PC-9 (cell line): ENCODE measurements at regions not wholly inside any gene's neighbourhood (a gene's known extent, or its start where the extent isn't known, plus 50 kb on each side); places are given as distances from the start of the nearest gene placed in this dataset.

Experiments used
- BruUV-seq: library from RNA; stranded (reverse); fragments of 400-500 nt; replicated peaks from 2 replicates; lab custom pipeline; 2021; lab: Mats Ljungman, UMichigan
- CTCF ChIA-PET: fragments of 300-600 bp; sonication (Branson Sonifier 250); formaldehyde crosslinking; loops from one replicate; lab custom pipeline; 2022; ENCODE audit warnings: antibody characterized with exemption; lab: Charles Lee
- POLR2A ChIA-PET: fragments of 300-600 bp; sonication (Branson Sonifier 250); formaldehyde crosslinking; loops from one replicate; lab custom pipeline; 2022; ENCODE audit warnings: antibody characterized with exemption; ENCODE audit not compliant: unreplicated experiment; lab: Charles Lee
- DNase-seq, 2 experiments: peaks; one replicate each; pipeline versions ENCODE4 v3.0.0 to v3.0.0-alpha.2; 2015 to 2022; ENCODE audit warnings: mixed read lengths in 1 of 2
- H2AFZ ChIP-seq: fragments of 200-600 bp; sonication (generic); 2 replicates; pipeline ENCODE4 v1.8.1; 2017; ENCODE audit warnings: antibody characterized with exemption
- H3F3A ChIP-seq: fragments of 200-600 bp; sonication (generic); 2 replicates; pipeline ENCODE4 v1.8.1; 2017; ENCODE audit warnings: antibody characterized with exemption, mild to moderate bottlenecking, low read depth; ENCODE audit not compliant: insufficient read depth
- H3K27ac ChIP-seq: fragments of 200-600 bp; sonication (generic); 2 replicates; pipeline ENCODE4 v1.6.1; 2016; ENCODE audit warnings: mixed run types
- H3K27me3 ChIP-seq: fragments of 200-600 bp; sonication (generic); 2 replicates; pipeline ENCODE4 v1.6.1; 2016; ENCODE audit warnings: low read depth, mixed run types; ENCODE audit not compliant: insufficient read depth
- H3K36me3 ChIP-seq: fragments of 200-600 bp; sonication (generic); 2 replicates; pipeline ENCODE4 v1.6.1; 2016; ENCODE audit warnings: low read depth, mixed run types
- H3K4me1 ChIP-seq: fragments of 200-600 bp; sonication (generic); replicated peaks from 2 replicates; pipeline ENCODE4 v1.6.1; 2016; ENCODE audit warnings: mixed run types; ENCODE audit not compliant: insufficient read depth
- H3K4me2 ChIP-seq: fragments of 200-600 bp; sonication (generic); 2 replicates; pipeline ENCODE4 v1.6.1; 2017; ENCODE audit warnings: mixed run types
- H3K4me3 ChIP-seq: fragments of 200-600 bp; sonication (generic); 2 replicates; pipeline ENCODE4 v1.6.1; 2016; ENCODE audit warnings: mixed run types
- H3K79me2 ChIP-seq: fragments of 200-600 bp; sonication (generic); 2 replicates; pipeline ENCODE4 v1.6.1; 2017; ENCODE audit warnings: low read depth, mixed run types
- H3K9me2 ChIP-seq: fragments of 200-600 bp; sonication (generic); 2 replicates; pipeline ENCODE4 v1.8.1; 2017; ENCODE audit warnings: mild to moderate bottlenecking; ENCODE audit not compliant: insufficient read depth
- H3K9me3 ChIP-seq: fragments of 200-600 bp; sonication (generic); 2 replicates; pipeline ENCODE4 v1.8.1; 2016; ENCODE audit warnings: low read depth; ENCODE audit not compliant: insufficient read depth
- H4K20me1 ChIP-seq: fragments of 200-600 bp; sonication (generic); 2 replicates; pipeline ENCODE4 v1.8.1; 2017; ENCODE audit not compliant: insufficient read depth
- CTCF ChIP-seq: fragments of 200-600 bp; sonication (generic); conservative IDR thresholded peaks from 2 replicates; pipeline ENCODE4 v1.6.1; 2017; ENCODE audit warnings: mixed run types, antibody characterized with exemption, mild to moderate bottlenecking, moderate library complexity
- EZH2 ChIP-seq: fragments of 200-600 bp; sonication (generic); IDR thresholded peaks from 2 replicates; pipeline ENCODE4 v1.8.0; 2017; ENCODE audit warnings: antibody characterized with exemption, low read depth
- intact Hi-C: fragments of 100-400 bp; cut with micrococcal nuclease; formaldehyde crosslinking; loops from one replicate; pipeline ENCODE4 v1.10.0; 2022; ENCODE audit not compliant: unreplicated experiment

DNA sequence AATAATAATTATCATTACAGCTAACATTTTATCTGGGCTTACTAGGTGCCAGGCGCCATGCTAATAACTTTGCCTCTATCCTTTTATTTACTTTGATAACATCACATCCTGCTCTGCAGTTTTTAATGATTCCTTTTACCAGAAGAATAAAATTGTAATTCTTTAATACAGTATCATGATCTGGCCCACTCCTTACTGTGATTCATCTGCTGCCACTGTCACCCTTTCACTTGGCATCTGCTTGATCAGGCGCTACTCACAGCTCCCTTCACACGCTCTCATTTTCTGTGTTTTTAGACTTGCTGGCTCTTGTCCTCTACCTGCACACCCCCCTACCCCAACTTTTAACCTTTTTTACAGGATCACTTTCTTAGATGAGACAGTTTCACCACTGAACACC lies 167.5 kb downstream of the NTMT2 start:
- Histone ChIP-seq H2AFZ (no peak overlapping the region), H3K4me2 (no peak overlapping the region), H4K20me1 (no peaks in the 10 kb centered on the region), H3K4me1 (no peaks in the 10 kb centered on the region), H3K27me3 (no peaks in the 10 kb centered on the region), H3K4me3 (no peak overlapping the region), H3K79me2 (no peaks in the 10 kb centered on the region), H3K36me3 (no peaks in the 10 kb centered on the region), H3F3A (no peaks in the 10 kb centered on the region), H3K9me3 (no peaks in the 10 kb centered on the region), H3K27ac (no peak overlapping the region), H3K9me2 (no peaks in the 10 kb centered on the region)
- ChIA-PET CTCF (no interaction called here), POLR2A (no interaction called here)
- TF ChIP-seq CTCF, result no peak
- TF ChIP-seq EZH2, result no peak
- no TSS peak for BruUV-seq
- intact Hi-C loops, result no loop called here
- DNase-seq, result no peak

DNA sequence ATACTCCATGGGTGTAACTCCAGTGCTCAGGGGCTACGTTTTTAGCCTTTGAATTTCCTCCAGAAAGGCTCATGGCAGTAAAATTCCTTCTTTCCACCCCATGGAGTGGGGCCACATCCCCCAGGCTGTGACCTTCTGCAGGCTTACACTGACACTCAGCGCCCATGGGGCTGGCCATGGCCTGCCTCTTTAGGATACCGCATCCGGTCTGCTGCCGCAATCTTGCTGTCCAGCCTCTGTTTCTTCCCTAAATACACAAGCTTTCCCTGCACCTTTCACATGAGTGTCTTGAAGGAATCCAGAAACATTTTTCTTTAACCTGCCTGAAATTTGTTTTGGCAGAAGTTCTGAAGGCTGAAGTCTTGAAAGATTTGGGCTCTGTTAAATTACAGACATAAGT lies 170.5 kb downstream of the NTMT2 start:
- Histone ChIP-seq H4K20me1 (no peaks in the 10 kb centered on the region), H3K4me3 (no peak overlapping the region), H2AFZ (no peak overlapping the region), H3F3A (no peaks in the 10 kb centered on the region), H3K9me2 (no peaks in the 10 kb centered on the region), H3K27ac (no peak overlapping the region), H3K79me2 (no peaks in the 10 kb centered on the region), H3K4me1 (no peaks in the 10 kb centered on the region), H3K9me3 (no peaks in the 10 kb centered on the region), H3K36me3 (no peaks in the 10 kb centered on the region), H3K27me3 (no peaks in the 10 kb centered on the region), H3K4me2 (no peak overlapping the region)
- TF ChIP-seq EZH2, result no peak
- TF ChIP-seq CTCF, result no peak
- CTCF ChIA-PET, result no interaction called here
- POLR2A ChIA-PET, result no interaction called here
- DNase-seq, result no peak
- BruUV-seq, result no TSS peak
- intact Hi-C loops, result no loop called here

DNA sequence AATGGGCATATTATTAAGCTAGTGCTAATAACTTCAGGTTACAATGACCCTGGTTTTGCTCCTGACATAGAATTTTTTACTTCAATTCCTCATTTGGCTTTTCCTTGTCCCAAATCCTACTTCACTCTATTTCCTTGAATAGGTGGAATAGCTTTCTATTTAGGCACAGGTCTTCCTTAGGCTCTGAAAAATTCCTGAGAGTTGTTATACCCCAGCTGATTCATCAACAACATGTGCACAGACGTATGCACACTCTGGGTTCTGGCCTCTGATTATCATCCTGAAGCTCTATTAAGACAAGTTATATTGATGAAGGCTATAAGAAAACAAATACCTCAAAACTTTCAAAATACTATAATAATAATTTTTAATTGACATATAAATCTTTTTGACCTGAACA lies 172.4 kb downstream of the NTMT2 start:
- DNase-seq, result no peak
- Histone ChIP-seq H3K4me3 (no peak overlapping the region), H3K27me3 (no peaks in the 10 kb centered on the region), H2AFZ (no peak overlapping the region), H4K20me1 (no peaks in the 10 kb centered on the region), H3K79me2 (no peaks in the 10 kb centered on the region), H3K9me2 (no peaks in the 10 kb centered on the region), H3K9me3 (no peaks in the 10 kb centered on the region), H3K4me1 (no peaks in the 10 kb centered on the region), H3K36me3 (no peaks in the 10 kb centered on the region), H3K27ac (no peak overlapping the region), H3F3A (no peaks in the 10 kb centered on the region), H3K4me2 (no peak overlapping the region)
- CTCF ChIA-PET, result no interaction called here
- TF ChIP-seq CTCF (no peak), EZH2 (no peak)
- POLR2A ChIA-PET, result no interaction called here
- BruUV-seq, result no TSS peak
- intact Hi-C loops, result no loop called here
